HEK293 (cell line): ENCODE measurements at regions not wholly inside any gene's neighbourhood (a gene's known extent, or its start where the extent isn't known, plus 50 kb on each side); places are given as distances from the start of the nearest gene placed in this dataset.

Source experiments
- CTCF ChIA-PET: fragments of 350-600 bp; formaldehyde crosslinking; extraction: SDS; loops from one replicate; lab custom pipeline; 2021; ENCODE audit warnings: antibody characterized with exemption; lab: Yijun Ruan, JAX
- POLR2A ChIA-PET: fragments of 300-600 bp; formaldehyde crosslinking; extraction: SDS; loops from one replicate; lab custom pipeline; 2020; ENCODE audit warnings: antibody characterized with exemption, inconsistent platforms; lab: Yijun Ruan, JAX
- H3K27ac ChIP-seq: fragments of 200-500 bp; sonication (Bioruptor generic); 2 replicates; pipeline ENCODE4 v1.5.1; 2014; ENCODE audit warnings: low read depth, low read length, control low read depth, inconsistent platforms; ENCODE audit errors: extremely low read depth
- H3K36me3 ChIP-seq, 2 experiments: fragments of 200-500 bp in 1 of 2; sonication (Bioruptor generic) in 1 of 2; 1 replicate in 1 of 2; 2 replicates in 1 of 2; pipeline ENCODE4 v1.5.1; 2014 to 2017; ENCODE audit warnings: inconsistent platforms in 2 of 2, low read length in 2 of 2; ENCODE audit not compliant: control insufficient read depth in 2 of 2, insufficient read depth in 1 of 2
- H3K4me1 ChIP-seq: fragments of 200-500 bp; sonication (Bioruptor generic); 2 replicates; pipeline ENCODE4 v1.5.1; 2014; ENCODE audit warnings: mild to moderate bottlenecking, low read length, inconsistent platforms; ENCODE audit not compliant: control insufficient read depth, insufficient read depth
- H3K4me3 ChIP-seq: 2 replicates; pipeline ENCODE4 v1.5.1; 2011; ENCODE audit warnings: low read depth, mild to moderate bottlenecking, control low read depth, low read length, moderate library complexity
- H3K9me3 ChIP-seq: fragments of 200-500 bp; sonication (Bioruptor generic); 2 replicates; pipeline ENCODE4 v1.5.1; 2014; ENCODE audit warnings: low read depth, low read length, inconsistent platforms; ENCODE audit not compliant: control insufficient read depth, insufficient read depth
- BCL11A ChIP-seq: fragments of 450-650 bp; formaldehyde crosslinking; IDR thresholded peaks from 2 replicates; pipeline ENCODE4 v1.5.1; 2016; ENCODE audit warnings: low read depth, missing biosample characterization, missing genetic modification characterization
- SCRT1 ChIP-seq: fragments of 450-650 bp; formaldehyde crosslinking; IDR thresholded peaks from 2 replicates; pipeline ENCODE4 v1.5.1; 2016; ENCODE audit warnings: missing biosample characterization, missing genetic modification characterization, borderline replicate concordance
- WT1 ChIP-seq: fragments of 450-650 bp; formaldehyde crosslinking; IDR thresholded peaks from 2 replicates; pipeline ENCODE4 v1.5.1; 2016; ENCODE audit warnings: missing biosample characterization, missing genetic modification characterization
- YY1 ChIP-seq: fragments of 450-650 bp; formaldehyde crosslinking; IDR thresholded peaks from 2 replicates; pipeline ENCODE4 v1.5.1; 2018; ENCODE audit warnings: missing biosample characterization, missing genetic modification characterization
- ZNF175 ChIP-seq: fragments of 450-650 bp; formaldehyde crosslinking; IDR thresholded peaks from 2 replicates; pipeline ENCODE4 v1.5.1; 2016; ENCODE audit warnings: missing biosample characterization, missing genetic modification characterization
- ZNF223 ChIP-seq: fragments of 450-650 bp; formaldehyde crosslinking; IDR thresholded peaks from 2 replicates; pipeline ENCODE4 v1.5.1; 2016; ENCODE audit warnings: missing biosample characterization, missing genetic modification characterization
- ZNF292 ChIP-seq: fragments of 450-650 bp; formaldehyde crosslinking; IDR thresholded peaks from 2 replicates; pipeline ENCODE4 v1.5.1; 2016; ENCODE audit warnings: low read depth, missing biosample characterization, missing genetic modification characterization, borderline replicate concordance
- ZNF404 ChIP-seq: fragments of 450-650 bp; formaldehyde crosslinking; IDR thresholded peaks from 2 replicates; pipeline ENCODE4 v1.5.1; 2017; ENCODE audit warnings: missing biosample characterization, missing genetic modification characterization
- ZNF416 ChIP-seq: fragments of 450-650 bp; formaldehyde crosslinking; IDR thresholded peaks from 2 replicates; pipeline ENCODE4 v1.5.1; 2016; ENCODE audit warnings: missing biosample characterization, missing genetic modification characterization
- ZNF561 ChIP-seq: fragments of 450-650 bp; IDR thresholded peaks from 2 replicates; pipeline ENCODE4 v1.5.1; 2018; ENCODE audit warnings: missing biosample characterization, missing genetic modification characterization, borderline replicate concordance
- ZNF629 ChIP-seq: fragments of 450-650 bp; formaldehyde crosslinking; IDR thresholded peaks from 2 replicates; pipeline ENCODE4 v1.5.1; 2017; ENCODE audit warnings: missing biosample characterization, missing genetic modification characterization
- ZNF654 ChIP-seq: fragments of 450-650 bp; formaldehyde crosslinking; IDR thresholded peaks from 2 replicates; pipeline ENCODE4 v1.5.1; 2016; ENCODE audit warnings: low read depth, missing biosample characterization, missing genetic modification characterization
- ZNF670 ChIP-seq: fragments of 450-650 bp; formaldehyde crosslinking; IDR thresholded peaks from 2 replicates; pipeline ENCODE4 v1.5.1; 2016; ENCODE audit warnings: missing biosample characterization, missing genetic modification characterization, low read depth
- ZNF768 ChIP-seq: fragments of 450-650 bp; formaldehyde crosslinking; IDR thresholded peaks from 2 replicates; pipeline ENCODE4 v1.5.1; 2018; ENCODE audit warnings: missing biosample characterization, mild to moderate bottlenecking, missing genetic modification characterization
- ZNF777 ChIP-seq: fragments of 450-650 bp; formaldehyde crosslinking; IDR thresholded peaks from 2 replicates; pipeline ENCODE4 v1.5.1; 2017; ENCODE audit warnings: missing biosample characterization, missing genetic modification characterization, borderline replicate concordance
- ZNF792 ChIP-seq: fragments of 450-650 bp; formaldehyde crosslinking; IDR thresholded peaks from 2 replicates; pipeline ENCODE4 v1.5.1; 2016; ENCODE audit warnings: missing biosample characterization, missing genetic modification characterization
- TF ChIP-seq, protein P1 (sequence below): fragments of 450-650 bp; formaldehyde crosslinking; IDR thresholded peaks from 2 replicates; pipeline ENCODE4 v1.5.1; 2016; ENCODE audit warnings: missing biosample characterization, missing genetic modification characterization, low read depth
- TF ChIP-seq, protein P2 (sequence below): fragments of 450-650 bp; formaldehyde crosslinking; conservative IDR thresholded peaks from 2 replicates; pipeline ENCODE4 v1.5.1; 2016; ENCODE audit warnings: low read depth, missing biosample characterization, missing genetic modification characterization
- TF ChIP-seq, protein P3 (sequence below): fragments of 450-650 bp; formaldehyde crosslinking; IDR thresholded peaks from 2 replicates; pipeline ENCODE4 v1.5.1; 2017; ENCODE audit warnings: missing biosample characterization, missing genetic modification characterization

DNA sequence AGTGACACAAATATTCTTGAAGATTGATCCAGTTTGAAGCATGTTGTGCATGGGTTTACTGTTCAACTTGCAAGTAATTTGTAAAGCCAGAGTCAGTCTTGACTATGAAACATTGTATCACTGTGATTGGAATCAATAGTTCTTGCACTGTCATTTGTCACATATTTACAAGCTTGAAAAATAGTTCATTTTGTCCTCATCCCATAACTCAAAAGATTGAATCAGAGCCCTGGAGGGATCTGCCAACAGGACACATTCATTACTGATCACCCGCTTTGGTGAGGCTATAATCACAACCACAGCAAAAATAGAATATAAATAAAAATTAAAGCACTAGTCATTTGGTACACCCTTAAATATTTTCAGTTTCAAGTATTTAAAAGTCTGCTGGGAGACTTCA is 368.9 kb downstream of the WDR72 start:
- CTCF ChIA-PET, result no interaction called here

DNA sequence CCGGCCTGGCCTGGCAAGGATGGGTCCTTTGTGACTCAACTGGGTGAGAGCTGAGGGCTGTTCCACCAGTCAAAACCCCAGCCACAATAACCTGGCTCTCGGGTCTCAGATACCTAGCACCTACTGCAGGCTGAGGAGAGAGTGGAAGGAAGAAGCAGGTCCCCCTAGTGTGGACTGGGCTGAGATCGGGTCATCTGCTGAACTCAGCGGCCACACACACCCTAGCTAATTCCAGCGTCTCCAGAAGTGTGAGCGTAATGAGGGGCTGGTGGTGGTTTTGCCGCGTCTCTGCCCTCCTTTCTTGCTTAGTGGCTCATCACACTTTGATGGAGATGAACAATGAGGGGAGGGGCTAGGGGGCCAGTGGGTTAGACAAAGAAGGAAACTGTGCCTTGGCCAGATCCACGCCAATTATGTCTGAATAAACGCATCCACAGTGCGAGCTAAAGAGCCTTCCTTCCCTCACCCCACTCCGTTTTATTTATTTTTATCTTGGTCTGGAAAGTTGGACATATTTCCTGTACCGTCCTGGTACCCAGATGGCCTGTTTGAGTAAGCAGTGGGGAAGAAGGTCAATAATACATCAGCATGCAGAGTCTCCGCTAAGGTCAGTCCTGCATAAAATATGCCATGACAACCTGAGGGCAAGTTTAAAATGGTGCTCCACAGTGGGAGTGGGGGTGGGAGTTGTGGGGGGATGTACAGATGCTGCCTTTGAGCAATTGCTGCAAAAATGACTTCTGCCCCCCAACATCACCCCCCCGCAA is 370.0 kb downstream of the WDR72 start:
- CTCF ChIA-PET, result no interaction called here
- H3K36me3 ChIP-seq, result no peaks in the 10 kb centered on the region
- H3K27ac ChIP-seq, result no peak overlapping the region
- POLR2A ChIA-PET, result no interaction called here
- H3K9me3 ChIP-seq, result no peaks in the 10 kb centered on the region
- no peak overlapping the region for H3K4me3 ChIP-seq
- H3K4me1 ChIP-seq, result no peaks in the 10 kb centered on the region
- TF ChIP-seq ZNF768 (tag by site-specific recombination) (no peak), ZNF792 (tag by site-specific recombination) (no peak), ZNF654 (tag by site-specific recombination) (no peak), BCL11A (tag by site-specific recombination) (no peak), YY1 (tag by site-specific recombination) (no peak), ZNF223 (no peak), ZNF670 (no peak)
- TF ChIP-seq, protein P1, sequence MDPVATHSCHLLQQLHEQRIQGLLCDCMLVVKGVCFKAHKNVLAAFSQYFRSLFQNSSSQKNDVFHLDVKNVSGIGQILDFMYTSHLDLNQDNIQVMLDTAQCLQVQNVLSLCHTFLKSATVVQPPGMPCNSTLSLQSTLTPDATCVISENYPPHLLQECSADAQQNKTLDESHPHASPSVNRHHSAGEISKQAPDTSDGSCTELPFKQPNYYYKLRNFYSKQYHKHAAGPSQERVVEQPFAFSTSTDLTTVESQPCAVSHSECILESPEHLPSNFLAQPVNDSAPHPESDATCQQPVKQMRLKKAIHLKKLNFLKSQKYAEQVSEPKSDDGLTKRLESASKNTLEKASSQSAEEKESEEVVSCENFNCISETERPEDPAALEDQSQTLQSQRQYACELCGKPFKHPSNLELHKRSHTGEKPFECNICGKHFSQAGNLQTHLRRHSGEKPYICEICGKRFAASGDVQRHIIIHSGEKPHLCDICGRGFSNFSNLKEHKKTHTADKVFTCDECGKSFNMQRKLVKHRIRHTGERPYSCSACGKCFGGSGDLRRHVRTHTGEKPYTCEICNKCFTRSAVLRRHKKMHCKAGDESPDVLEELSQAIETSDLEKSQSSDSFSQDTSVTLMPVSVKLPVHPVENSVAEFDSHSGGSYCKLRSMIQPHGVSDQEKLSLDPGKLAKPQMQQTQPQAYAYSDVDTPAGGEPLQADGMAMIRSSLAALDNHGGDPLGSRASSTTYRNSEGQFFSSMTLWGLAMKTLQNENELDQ, result no peak
- TF ChIP-seq, protein P2, sequence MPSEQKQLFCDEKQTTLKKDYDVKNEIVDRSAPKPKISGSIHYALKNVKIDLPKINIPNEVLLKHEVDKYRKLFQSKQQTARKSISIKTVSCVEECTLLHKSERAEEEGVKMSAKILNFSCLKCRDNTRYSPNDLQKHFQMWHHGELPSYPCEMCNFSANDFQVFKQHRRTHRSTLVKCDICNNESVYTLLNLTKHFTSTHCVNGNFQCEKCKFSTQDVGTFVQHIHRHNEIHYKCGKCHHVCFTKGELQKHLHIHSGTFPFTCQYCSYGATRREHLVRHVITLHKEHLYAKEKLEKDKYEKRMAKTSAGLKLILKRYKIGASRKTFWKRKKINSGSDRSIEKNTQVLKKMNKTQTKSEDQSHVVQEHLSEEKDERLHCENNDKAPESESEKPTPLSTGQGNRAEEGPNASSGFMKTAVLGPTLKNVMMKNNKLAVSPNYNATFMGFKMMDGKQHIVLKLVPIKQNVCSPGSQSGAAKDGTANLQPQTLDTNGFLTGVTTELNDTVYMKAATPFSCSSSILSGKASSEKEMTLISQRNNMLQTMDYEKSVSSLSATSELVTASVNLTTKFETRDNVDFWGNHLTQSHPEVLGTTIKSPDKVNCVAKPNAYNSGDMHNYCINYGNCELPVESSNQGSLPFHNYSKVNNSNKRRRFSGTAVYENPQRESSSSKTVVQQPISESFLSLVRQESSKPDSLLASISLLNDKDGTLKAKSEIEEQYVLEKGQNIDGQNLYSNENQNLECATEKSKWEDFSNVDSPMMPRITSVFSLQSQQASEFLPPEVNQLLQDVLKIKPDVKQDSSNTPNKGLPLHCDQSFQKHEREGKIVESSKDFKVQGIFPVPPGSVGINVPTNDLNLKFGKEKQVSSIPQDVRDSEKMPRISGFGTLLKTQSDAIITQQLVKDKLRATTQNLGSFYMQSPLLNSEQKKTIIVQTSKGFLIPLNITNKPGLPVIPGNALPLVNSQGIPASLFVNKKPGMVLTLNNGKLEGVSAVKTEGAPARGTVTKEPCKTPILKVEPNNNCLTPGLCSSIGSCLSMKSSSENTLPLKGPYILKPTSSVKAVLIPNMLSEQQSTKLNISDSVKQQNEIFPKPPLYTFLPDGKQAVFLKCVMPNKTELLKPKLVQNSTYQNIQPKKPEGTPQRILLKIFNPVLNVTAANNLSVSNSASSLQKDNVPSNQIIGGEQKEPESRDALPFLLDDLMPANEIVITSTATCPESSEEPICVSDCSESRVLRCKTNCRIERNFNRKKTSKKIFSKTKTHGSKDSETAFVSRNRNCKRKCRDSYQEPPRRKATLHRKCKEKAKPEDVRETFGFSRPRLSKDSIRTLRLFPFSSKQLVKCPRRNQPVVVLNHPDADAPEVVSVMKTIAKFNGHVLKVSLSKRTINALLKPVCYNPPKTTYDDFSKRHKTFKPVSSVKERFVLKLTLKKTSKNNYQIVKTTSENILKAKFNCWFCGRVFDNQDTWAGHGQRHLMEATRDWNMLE (tag by site-specific recombination), result no peak

More for the DNA sequence above, 368.9 kb downstream of the WDR72 start:
- TF ChIP-seq, protein P3, sequence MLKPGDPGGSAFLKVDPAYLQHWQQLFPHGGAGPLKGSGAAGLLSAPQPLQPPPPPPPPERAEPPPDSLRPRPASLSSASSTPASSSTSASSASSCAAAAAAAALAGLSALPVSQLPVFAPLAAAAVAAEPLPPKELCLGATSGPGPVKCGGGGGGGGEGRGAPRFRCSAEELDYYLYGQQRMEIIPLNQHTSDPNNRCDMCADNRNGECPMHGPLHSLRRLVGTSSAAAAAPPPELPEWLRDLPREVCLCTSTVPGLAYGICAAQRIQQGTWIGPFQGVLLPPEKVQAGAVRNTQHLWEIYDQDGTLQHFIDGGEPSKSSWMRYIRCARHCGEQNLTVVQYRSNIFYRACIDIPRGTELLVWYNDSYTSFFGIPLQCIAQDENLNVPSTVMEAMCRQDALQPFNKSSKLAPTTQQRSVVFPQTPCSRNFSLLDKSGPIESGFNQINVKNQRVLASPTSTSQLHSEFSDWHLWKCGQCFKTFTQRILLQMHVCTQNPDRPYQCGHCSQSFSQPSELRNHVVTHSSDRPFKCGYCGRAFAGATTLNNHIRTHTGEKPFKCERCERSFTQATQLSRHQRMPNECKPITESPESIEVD (tag by site-specific recombination), result no peak
- no peak for TF ChIP-seq ZNF561 (tag by site-specific recombination)
- TF ChIP-seq SCRT1 (tag by site-specific recombination), result no peak
- TF ChIP-seq ZNF175 (tag by site-specific recombination), result no peak
- no peak for TF ChIP-seq WT1 (tag by site-specific recombination)
- no peak for TF ChIP-seq ZNF404 (tag by site-specific recombination)
- no peak for TF ChIP-seq ZNF629 (tag by site-specific recombination)
- no peak for TF ChIP-seq ZNF292
- TF ChIP-seq ZNF416 (tag by site-specific recombination), result no peak
- no peak for TF ChIP-seq ZNF777 (tag by site-specific recombination)
- H3K36me3 ChIP-seq, result no peaks in the 10 kb centered on the region
- no peaks in the 10 kb centered on the region for H3K4me1 ChIP-seq
- H3K4me3 ChIP-seq, result no peak overlapping the region
- POLR2A ChIA-PET, result no interaction called here
- H3K27ac ChIP-seq, result no peak overlapping the region
- H3K9me3 ChIP-seq, result no peaks in the 10 kb centered on the region
